ENCODE measurements at regions not wholly inside any gene's neighbourhood (a gene's known extent, or its start where the extent isn't known, plus 50 kb on each side); places are given as distances from the start of the nearest gene placed in this dataset.
"Not testable (repeated sequence)": the region's sequence is repeated elsewhere in the genome, so short reads cannot be mapped to it uniquely, and the experiment has no call there.

- DNase-seq (ENCODE audit: low spot score): no peak
Observed at GRCh38 chr7:69203871-69204270, 394.4 kb upstream of the AUTS2 start.

- DNase-seq (ENCODE audit: low spot score): no peak
Observed at GRCh38 chr7:69204943-69205342, 393.3 kb upstream of the AUTS2 start.

- no peak for DNase-seq (ENCODE audit: low spot score)
Observed at GRCh38 chr7:69205581-69205980, 392.7 kb upstream of the AUTS2 start.

- DNase-seq (ENCODE audit: low spot score): no peak
Observed at GRCh38 chr7:69208276-69208675, 390.0 kb upstream of the AUTS2 start.

GRCh38 chr7:69208848-69209247, 389.4 kb upstream of the AUTS2 start:
- peak; percentile 34 for DNase-seq (ENCODE audit: low spot score)

- no peak for DNase-seq (ENCODE audit: low spot score)
Observed at GRCh38 chr7:69211336-69211735, 386.9 kb upstream of the AUTS2 start.

GRCh38 chr7:69211739-69212138, 386.5 kb upstream of the AUTS2 start:
- DNase-seq (ENCODE audit: low spot score): no peak

- DNase-seq (ENCODE audit: low spot score): no peak
Observed at GRCh38 chr7:69213878-69214277, 384.4 kb upstream of the AUTS2 start.

- not testable (repeated sequence) for DNase-seq (ENCODE audit: low spot score)
Observed at GRCh38 chr7:69215516-69215915, 382.8 kb upstream of the AUTS2 start.

GRCh38 chr7:69217516-69218350, 380.5 kb upstream of the AUTS2 start:
- DNase-seq (ENCODE audit: low spot score): peak; percentile 24

- DNase-seq (ENCODE audit: low spot score): no peak
Observed at GRCh38 chr7:69218576-69218975, 379.7 kb upstream of the AUTS2 start.

- no peak for DNase-seq (ENCODE audit: low spot score)
Observed at GRCh38 chr7:69219381-69219780, 378.9 kb upstream of the AUTS2 start.

- DNase-seq (ENCODE audit: low spot score): no peak
Observed at GRCh38 chr7:69225259-69225943, 372.9 kb upstream of the AUTS2 start.

- DNase-seq (ENCODE audit: low spot score): no peak
Observed at GRCh38 chr7:69228212-69228811, 370.0 kb upstream of the AUTS2 start.

- no peak for DNase-seq (ENCODE audit: low spot score)
Observed at GRCh38 chr7:69232445-69233376, 365.6 kb upstream of the AUTS2 start.

GRCh38 chr7:69237541-69237940, 360.7 kb upstream of the AUTS2 start:
- DNase-seq (ENCODE audit: low spot score): no peak

- DNase-seq (ENCODE audit: low spot score): no peak
Observed at GRCh38 chr7:69243016-69243415, 355.3 kb upstream of the AUTS2 start.

- no peak for DNase-seq (ENCODE audit: low spot score)
Observed at GRCh38 chr7:69244701-69245100, 353.6 kb upstream of the AUTS2 start.

GRCh38 chr7:69245646-69246045, 352.6 kb upstream of the AUTS2 start:
- peak; percentile 38 for DNase-seq (ENCODE audit: low spot score)

- peak; percentile 66 for DNase-seq (ENCODE audit: low spot score)
Observed at GRCh38 chr7:69246758-69247157, 351.5 kb upstream of the AUTS2 start.

- DNase-seq (ENCODE audit: low spot score): not testable (repeated sequence)
Observed at GRCh38 chr7:69248382-69248828, 349.9 kb upstream of the AUTS2 start.

GRCh38 chr7:69250958-69251357, 347.3 kb upstream of the AUTS2 start:
- no peak for DNase-seq (ENCODE audit: low spot score)
